NCI-H69 (cell line): ENCODE measurements at regions not wholly inside any gene's neighbourhood (a gene's known extent, or its start where the extent isn't known, plus 50 kb on each side); places are given as distances from the start of the nearest gene placed in this dataset.

Experiments
- DNase-seq: peaks from one replicate; lab custom pipeline; 2025; lab: John Stamatoyannopoulos, UW

DNA sequence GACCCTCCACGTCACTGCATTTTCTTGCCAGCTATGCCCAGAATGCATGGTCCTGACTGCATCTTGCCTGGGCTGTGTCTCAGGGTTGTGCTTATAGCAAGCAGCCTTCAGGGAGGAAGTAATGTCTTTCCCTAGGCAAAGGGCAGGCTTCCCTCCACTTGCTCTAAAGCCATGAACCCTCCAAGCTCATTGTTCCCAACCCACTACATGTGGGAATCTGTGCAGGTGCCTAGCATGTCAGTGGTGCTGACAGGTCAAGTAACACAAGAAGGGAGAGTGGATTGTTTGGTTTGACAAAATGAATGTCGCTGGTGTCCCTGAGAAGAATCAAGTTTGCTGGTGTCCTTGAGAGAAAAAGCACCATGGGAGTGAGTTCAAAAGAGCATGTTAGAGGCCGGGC, 53.9 kb upstream of the UCN3 start:
- DNase-seq = no peak

DNA sequence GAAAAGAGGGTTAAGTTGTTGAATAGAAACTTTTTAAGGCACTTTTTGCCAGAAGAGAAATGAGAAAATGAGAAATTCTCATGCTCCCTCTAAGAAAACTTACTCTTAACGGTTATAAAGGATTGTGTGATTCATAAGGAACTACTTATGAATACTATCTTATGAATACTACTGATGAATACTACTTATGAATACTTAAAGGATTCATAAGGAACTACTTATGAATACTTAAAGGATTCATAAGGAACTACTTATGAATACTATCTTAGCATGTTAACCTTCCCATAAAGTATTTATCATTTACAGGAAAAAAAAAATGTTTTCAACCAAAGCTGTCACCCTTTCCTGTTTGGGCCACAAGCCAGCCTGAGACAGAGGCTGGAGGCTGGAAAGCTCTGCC, 53.1 kb upstream of the UCN3 start:
- no peak for DNase-seq

DNA sequence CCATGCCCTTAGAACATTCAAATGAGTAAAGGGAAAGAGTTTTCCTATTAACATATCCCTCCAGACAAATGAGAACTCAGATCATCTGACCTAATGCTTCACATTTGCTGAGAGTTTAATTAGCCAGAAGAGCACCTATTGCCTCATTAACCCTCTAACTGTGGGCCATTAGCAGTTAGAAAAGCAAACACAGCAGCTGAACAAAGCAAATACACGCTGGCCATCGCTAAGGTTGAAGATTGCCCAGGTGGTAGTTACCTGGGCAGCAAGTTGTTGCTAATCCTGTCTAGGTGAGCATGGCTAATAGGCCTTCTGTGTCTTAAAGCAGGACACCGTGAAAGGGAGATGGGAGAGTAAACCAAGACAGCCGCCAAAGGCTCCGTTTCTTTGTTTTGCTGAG, 49.9 kb upstream of the UCN3 start:
- peak; percentile 96 for DNase-seq
